K562 (cell line): ENCODE measurements at regions not wholly inside any gene's neighbourhood (a gene's known extent, or its start where the extent isn't known, plus 50 kb on each side); places are given as distances from the start of the nearest gene placed in this dataset.

ENCODE experiments used
- ATAC-seq: fragments of 200-7000 bp; cut with Tn5 transposase; 3 replicates; pipeline ENCODE4 v1.9.1; 2020; ENCODE audit warnings: moderate library complexity
- BruUV-seq: library from RNA; stranded (reverse); fragments of 400-500 nt; replicated peaks from 2 replicates; lab custom pipeline; 2021; lab: Mats Ljungman, UMichigan
- CTCF ChIA-PET: fragments of 300-600 bp; formaldehyde crosslinking; extraction: SDS; loops from one replicate; lab custom pipeline; 2021; ENCODE audit warnings: low intra/inter-chr PET ratio; lab: Yijun Ruan, JAX
- POLR2A ChIA-PET: fragments of 300-600, 350-650 bp; sonication (Branson Sonifier 250); formaldehyde crosslinking; extraction: SDS; loops from one replicate; lab custom pipeline; 2021; ENCODE audit warnings: antibody characterized with exemption, inconsistent platforms; lab: Yijun Ruan, JAX
- DNase-seq, 4 experiments: peaks; one replicate each; pipeline versions ENCODE4 v3.0.0 to v3.0.0-alpha.2; 2011 to 2018; ENCODE audit warnings: low spot score in 3 of 4, mixed read lengths in 3 of 4; ENCODE audit errors: extremely low read depth in 1 of 4
- FAIRE-seq: peaks from 2 replicates; lab custom pipeline; 2011; peaks lifted over from hg19 to GRCh38; lab: Jason Lieb, UNC
- H2AFZ ChIP-seq: 2 replicates; pipeline ENCODE4 v1.6.0; 2011; ENCODE audit warnings: low read depth, low read length, control low read depth, inconsistent platforms
- H3K27ac ChIP-seq: fragments of 200-600 bp; 3 replicates; pipeline ENCODE4 v1.8.0; 2011; ENCODE audit warnings: low read depth, mild to moderate bottlenecking, control low read depth, inconsistent platforms, low read length, moderate library complexity, mixed read lengths; ENCODE audit errors: extremely low read depth
- H3K27me3 ChIP-seq, 2 experiments: fragments of 300-600 bp in 1 of 2; 2 replicates in 1 of 2; 3 replicates in 1 of 2; pipeline versions ENCODE4 v1.6.0 to v1.8.0; 2011; ENCODE audit warnings: inconsistent platforms in 2 of 2, low read length in 2 of 2, mild to moderate bottlenecking in 1 of 2, mixed read lengths in 1 of 2, moderate library complexity in 1 of 2; ENCODE audit not compliant: control insufficient read depth in 2 of 2, insufficient read depth in 2 of 2
- H3K36me3 ChIP-seq: fragments of 300-600 bp; 3 replicates; pipeline ENCODE4 v1.8.0; 2011; ENCODE audit warnings: mild to moderate bottlenecking, low read length, inconsistent platforms; ENCODE audit not compliant: control insufficient read depth, insufficient read depth
- H3K4me1 ChIP-seq, 2 experiments: fragments of 200-600 bp in 1 of 2; replicated peaks in 1 of 2; 2 replicates in 1 of 2; 3 replicates in 1 of 2; pipeline versions ENCODE4 v1.5.1 to v1.8.0; 2011; ENCODE audit warnings: inconsistent platforms in 2 of 2, low read length in 2 of 2, mild to moderate bottlenecking in 1 of 2, mixed read lengths in 1 of 2, moderate library complexity in 1 of 2; ENCODE audit not compliant: control insufficient read depth in 2 of 2, insufficient read depth in 2 of 2
- H3K4me2 ChIP-seq: 2 replicates; pipeline ENCODE4 v1.6.1; 2011; ENCODE audit warnings: low read length, control low read depth, inconsistent platforms, mixed read lengths; ENCODE audit not compliant: insufficient read depth
- H3K4me3 ChIP-seq: fragments of 200-600 bp; sonication (generic), shearing (Covaris generic); 2 replicates; pipeline ENCODE4 v1.5.1; 2016; ENCODE audit warnings: control low read depth, inconsistent platforms
- H3K79me2 ChIP-seq: fragments of 200-600 bp; 3 replicates; pipeline ENCODE4 v1.8.0; 2011; ENCODE audit warnings: low read length, inconsistent platforms; ENCODE audit not compliant: control insufficient read depth, insufficient read depth
- H3K9ac ChIP-seq, 2 experiments: 2 replicates each; pipeline versions ENCODE4 v1.6.0 to v1.6.1; 2011; ENCODE audit warnings: low read depth in 2 of 2, low read length in 2 of 2, control low read depth in 1 of 2, inconsistent platforms in 1 of 2, mild to moderate bottlenecking in 1 of 2, mixed read lengths in 1 of 2; ENCODE audit not compliant: insufficient read depth in 1 of 2
- H3K9me1 ChIP-seq: one replicate; pipeline ENCODE4 v1.6.0; 2011; ENCODE audit warnings: inconsistent platforms, mild to moderate bottlenecking, low read length, moderate library complexity; ENCODE audit not compliant: control insufficient read depth, insufficient read depth
- H3K9me3 ChIP-seq: replicated peaks from 2 replicates; pipeline ENCODE4 v1.5.1; 2011; ENCODE audit warnings: low read depth, low read length, inconsistent platforms; ENCODE audit not compliant: control insufficient read depth, insufficient read depth
- H4K20me1 ChIP-seq: replicated peaks from 2 replicates; pipeline ENCODE4 v1.6.1; 2011; ENCODE audit warnings: low read length, inconsistent platforms, mixed read lengths; ENCODE audit not compliant: control insufficient read depth, insufficient read depth
- HNRNPLL ChIP-seq: fragments of 200-400 bp; formaldehyde crosslinking; IDR thresholded peaks from 2 replicates; pipeline ENCODE4 v1.6.1; 2017; ENCODE audit warnings: low read length, low read depth, mild to moderate bottlenecking; ENCODE audit not compliant: poor library complexity, severe bottlenecking
- MED1 ChIP-seq: sonication (generic); formaldehyde crosslinking; IDR thresholded peaks from 2 replicates; pipeline ENCODE4 v1.8.1; 2023; ENCODE audit warnings: missing genetic modification reagents, borderline replicate concordance
- MEIS2 ChIP-seq: fragments of 450-650 bp; IDR thresholded peaks from 2 replicates; pipeline ENCODE4 v1.6.1; 2014; ENCODE audit warnings: mild to moderate bottlenecking; ENCODE audit not compliant: partially characterized antibody
- NR0B1 ChIP-seq: fragments of 450-650 bp; IDR thresholded peaks from one replicate; pipeline ENCODE4 v1.6.1; 2018; ENCODE audit warnings: mild to moderate bottlenecking, moderate library complexity; ENCODE audit not compliant: partially characterized antibody
- POLR2AphosphoS2 ChIP-seq: IDR thresholded peaks from 2 replicates; pipeline ENCODE4 v1.6.1; 2012; ENCODE audit warnings: low read length, improper control_type of control experiment
- POU5F1 ChIP-seq: fragments of 150-350 bp; IDR thresholded peaks from 2 replicates; pipeline ENCODE4 v1.6.1; 2014; ENCODE audit warnings: borderline replicate concordance, low read length, low read depth, mild to moderate bottlenecking; ENCODE audit not compliant: partially characterized antibody
- ZC3H4 ChIP-seq: sonication (generic); formaldehyde crosslinking; IDR thresholded peaks from 2 replicates; pipeline ENCODE4 v1.9.0; 2021; ENCODE audit warnings: missing genetic modification reagents, borderline replicate concordance
- ZNF146 ChIP-seq: IDR thresholded peaks from one replicate; pipeline ENCODE4 v1.6.1; 2018; ENCODE audit warnings: missing compliant biosample characterization; ENCODE audit not compliant: unreplicated experiment
- WGBS: fragments of 100-300 bp; shearing (Covaris generic); methylation state at CpG from one replicate; pipeline ENCODE4 v1.1.6; 2016; ENCODE audit warnings: low coverage, mixed read lengths; ENCODE audit not compliant: insufficient coverage; ENCODE audit errors: missing lambda C conversion rate; 5-methylcytosine and 5-hydroxymethylcytosine counted together
- in situ Hi-C: fragments of 300-500 bp; cut with MboI; formaldehyde crosslinking; loops from 4 replicates; pipeline ENCODE4 v1.15.0; 2018; ENCODE audit warnings: inconsistent platforms, mixed read lengths
- intact Hi-C: fragments of 100-400 bp; cut with micrococcal nuclease; formaldehyde crosslinking; loops from 2 replicates; pipeline ENCODE4 v1.14.2; 2022

DNA sequence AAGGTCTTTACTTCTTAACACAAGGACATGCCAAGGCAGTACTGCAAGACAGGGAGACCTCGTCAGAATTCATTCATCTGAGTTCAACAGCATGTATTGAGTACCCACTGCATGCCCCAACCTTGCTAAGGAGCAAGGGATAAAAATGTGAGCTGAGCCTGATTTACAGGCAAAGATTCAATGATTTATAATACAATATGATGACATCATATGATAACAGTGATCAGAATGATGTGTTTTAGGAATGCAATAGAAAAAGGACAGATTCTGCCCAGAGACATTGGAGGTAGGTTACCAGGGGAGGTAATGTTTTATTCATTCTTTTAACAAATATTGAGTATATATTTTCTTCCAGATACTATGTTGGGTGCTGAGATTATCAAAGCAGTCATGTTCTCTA is 406.6 kb downstream of the ARHGEF28 start:
- in situ Hi-C loops = loop anchor here (25.0 kb wide), 1 partner anchor 605 kb away; the partner anchor contains the start of gene ENC1
- H3K27me3 ChIP-seq = no peaks in the 10 kb centered on the region
- no peak overlapping the region for H3K4me3 ChIP-seq
- DNase-seq (no peak), ATAC-seq (no peak), FAIRE-seq (no peak)
- no peaks in the 10 kb centered on the region for H3K4me1 ChIP-seq
- TF ChIP-seq POLR2AphosphoS2 (no peak), ZNF146 (CRISPR knock-in tag) (no peak), HNRNPLL (no peak), MED1 (CRISPR knock-in tag) (no peak), POU5F1 (no peak), ZC3H4 (CRISPR knock-in tag) (no peak), NR0B1 (no peak), MEIS2 (no peak)
- no TSS peak for BruUV-seq
- H3K4me2 ChIP-seq = no peak overlapping the region
- H3K36me3 ChIP-seq = no peaks in the 10 kb centered on the region
- H3K9ac ChIP-seq = no peak overlapping the region
- H3K79me2 ChIP-seq = no peaks in the 10 kb centered on the region
- no peak overlapping the region for H2AFZ ChIP-seq
- no peaks in the 10 kb centered on the region for H3K9me3 ChIP-seq
- ChIA-PET CTCF (no interaction called here), POLR2A (no interaction called here)
- H3K27ac ChIP-seq = no peak overlapping the region
- H3K9me1 ChIP-seq = no peaks in the 10 kb centered on the region
- 0% methylated on average over 1 of the region's 1 CpG for WGBS
- intact Hi-C loops = no loop called here
- no peaks in the 10 kb centered on the region for H4K20me1 ChIP-seq
